GM21619 (cell line): ENCODE measurements at regions not wholly inside any gene's neighbourhood (a gene's known extent, or its start where the extent isn't known, plus 50 kb on each side); places are given as distances from the start of the nearest gene placed in this dataset.
"Not testable (repeated sequence)": the region's sequence is repeated elsewhere in the genome, so short reads cannot be mapped to it uniquely, and the experiment has no call there.

Experiments
- ATAC-seq: cut with Tn5 transposase; IDR thresholded peaks from one replicate; pipeline ENCODE4 v1.9.1; 2021; ENCODE audit not compliant: unreplicated experiment

DNA sequence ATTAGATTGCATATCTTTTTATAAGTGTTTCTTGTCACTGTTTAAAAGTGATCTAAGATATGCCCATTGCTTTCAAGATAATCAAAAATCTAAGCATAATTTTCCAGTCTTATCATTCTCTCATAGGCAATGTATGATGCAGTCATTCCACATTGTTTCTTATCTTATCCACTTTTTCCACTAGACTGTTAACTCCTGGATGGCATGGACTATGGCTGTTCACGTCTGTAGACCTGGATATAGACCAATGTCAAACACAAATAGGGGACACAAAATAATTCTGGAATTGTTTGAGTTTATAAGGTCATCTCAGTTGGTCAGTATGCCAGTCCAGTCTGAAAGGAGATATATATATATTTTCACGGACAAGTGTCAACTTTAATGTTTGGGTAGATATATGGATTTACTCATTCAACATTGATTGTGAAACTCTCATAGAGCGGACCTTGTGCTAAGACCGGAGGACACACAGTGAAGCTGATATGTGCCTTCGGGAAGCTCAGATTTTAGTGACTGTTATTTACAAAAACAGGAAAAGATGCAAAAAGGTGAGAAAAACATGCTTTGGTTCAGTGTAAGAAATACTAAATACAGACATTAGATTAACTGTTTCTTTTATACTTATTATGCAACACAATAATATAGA, 689.4 kb upstream of the SLC8A1 start:
- ATAC-seq, result no peak

DNA sequence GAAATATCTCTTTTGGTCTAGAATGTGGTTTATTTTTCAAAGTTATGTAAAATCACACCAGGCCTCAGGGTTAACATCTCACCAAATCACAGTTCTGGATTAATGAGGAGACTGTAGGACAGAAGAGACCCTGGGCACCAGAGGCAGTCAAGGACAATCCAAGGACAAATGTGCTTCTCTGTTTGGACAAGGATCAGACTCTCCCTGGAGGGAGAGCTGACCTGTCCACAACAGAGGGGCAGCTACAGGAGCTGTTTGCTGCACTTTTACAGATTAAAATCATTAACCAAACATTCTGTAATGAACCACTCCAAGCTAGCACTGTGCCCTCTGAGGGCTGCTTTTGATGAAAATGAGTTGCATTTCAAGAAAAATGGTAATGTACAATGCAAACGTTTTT, 690.6 kb upstream of the SLC8A1 start:
- ATAC-seq, result no peak

DNA sequence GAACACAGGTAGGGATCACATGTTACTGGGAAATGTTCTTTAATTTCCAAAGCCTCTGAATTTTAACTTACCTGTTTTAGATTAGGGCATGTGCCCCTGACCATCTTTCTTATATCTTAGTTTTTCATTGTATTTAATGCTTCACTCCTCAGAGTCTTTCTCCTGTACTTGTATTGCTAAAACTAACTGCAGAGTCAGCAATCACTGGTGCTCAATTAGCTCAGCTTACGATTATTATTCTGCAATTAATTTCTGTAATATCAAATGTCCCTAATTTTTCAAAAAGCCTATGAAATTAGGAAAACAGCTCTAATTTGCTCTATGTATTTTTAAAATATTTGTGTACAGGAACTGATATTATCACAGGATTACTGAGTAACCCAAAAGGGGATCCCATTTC, 693.2 kb upstream of the SLC8A1 start:
- ATAC-seq, result no peak

DNA sequence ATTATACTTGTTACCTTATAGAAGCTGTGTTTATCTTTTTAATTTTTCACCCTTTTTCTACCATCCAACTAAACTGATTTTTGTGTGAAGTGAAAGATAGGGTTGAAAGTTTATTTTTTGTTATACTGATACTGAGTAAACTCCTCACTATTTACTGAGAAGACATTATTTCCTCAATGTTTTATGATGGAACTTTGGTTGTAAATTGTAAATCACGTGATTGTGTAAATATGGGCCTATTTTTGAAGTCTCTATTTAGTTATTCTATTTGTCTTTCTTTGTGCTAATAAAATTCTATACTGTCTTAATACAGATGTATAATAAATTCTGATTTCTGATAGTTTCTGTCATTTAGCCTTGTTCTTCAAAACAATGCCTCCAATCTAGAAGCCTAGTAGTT, 697.2 kb upstream of the SLC8A1 start:
- no peak for ATAC-seq

DNA sequence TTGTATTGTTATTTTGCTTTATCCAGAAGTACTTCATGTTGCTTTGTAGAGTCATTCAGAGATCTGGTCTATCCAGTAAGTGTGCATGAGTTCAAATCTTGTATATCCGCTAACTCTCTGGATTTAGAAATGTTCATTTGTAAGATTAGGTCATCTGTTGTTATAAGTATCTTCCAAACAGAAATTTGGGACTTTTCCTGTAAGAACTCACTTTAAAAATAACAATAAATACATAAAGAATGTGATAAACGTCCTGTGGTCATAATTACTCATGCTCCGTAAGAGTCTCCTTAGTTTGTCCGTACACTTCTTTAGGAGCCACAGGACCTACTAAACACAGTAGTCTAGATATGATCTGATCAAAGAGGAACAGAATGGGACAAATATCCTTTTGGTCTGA, 699.9 kb upstream of the SLC8A1 start:
- ATAC-seq, result no peak

DNA sequence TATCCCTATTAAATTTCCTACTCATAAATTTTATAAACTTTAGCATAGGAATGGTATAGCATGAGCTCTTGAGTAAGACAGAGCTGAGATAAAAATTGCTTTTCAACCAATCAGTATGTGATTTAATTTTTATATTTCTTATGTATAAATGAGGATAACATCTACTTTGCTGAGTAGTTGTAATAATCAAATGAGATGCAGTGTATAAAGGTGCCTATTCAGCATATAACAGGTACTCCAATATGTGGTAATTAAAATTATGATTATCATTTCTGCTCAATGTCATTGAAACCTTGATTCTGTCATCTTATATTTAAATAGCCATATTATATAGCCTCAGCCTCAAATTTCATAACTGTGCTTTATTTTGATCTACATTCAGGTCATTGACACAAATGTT, 700.4 kb upstream of the SLC8A1 start:
- ATAC-seq, result no peak

DNA sequence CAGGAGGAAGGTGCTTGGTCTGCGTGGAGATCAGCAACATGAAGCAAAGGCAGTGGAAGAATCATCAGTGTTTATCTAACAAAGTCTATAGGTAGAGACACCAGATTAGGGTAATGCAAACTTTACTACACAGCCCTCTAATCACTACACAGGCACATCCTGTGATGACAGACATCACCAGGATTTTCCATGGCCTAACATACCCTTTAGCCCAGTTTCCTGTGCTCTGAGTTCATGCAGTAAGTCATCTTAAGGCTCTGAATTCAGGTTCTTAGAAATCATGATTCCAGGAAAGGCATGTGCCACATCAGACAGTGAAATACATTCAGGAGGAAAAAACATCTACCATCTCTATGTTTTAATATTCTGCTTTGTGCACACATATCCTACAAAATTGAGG, 708.5 kb upstream of the SLC8A1 start:
- no peak for ATAC-seq

DNA sequence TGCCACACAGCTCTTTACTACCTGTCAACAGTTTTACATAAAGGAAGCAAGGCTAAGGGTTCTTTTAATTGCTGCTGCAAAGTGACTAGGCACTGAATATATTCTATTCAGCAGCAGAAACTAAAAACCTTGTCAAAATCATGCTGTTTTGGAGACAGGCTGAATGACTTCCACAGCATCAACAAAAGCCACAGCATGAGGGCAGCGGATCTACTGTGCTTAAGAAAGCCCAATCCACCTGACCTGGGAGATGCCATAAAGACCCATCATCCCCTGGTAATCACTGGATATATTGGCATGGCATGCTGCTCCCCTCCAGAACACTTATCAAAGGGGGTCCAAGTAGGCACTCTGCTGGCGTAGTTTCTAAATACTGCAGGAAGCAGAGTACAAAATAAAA, 715.1 kb upstream of the SLC8A1 start:
- no peak for ATAC-seq

DNA sequence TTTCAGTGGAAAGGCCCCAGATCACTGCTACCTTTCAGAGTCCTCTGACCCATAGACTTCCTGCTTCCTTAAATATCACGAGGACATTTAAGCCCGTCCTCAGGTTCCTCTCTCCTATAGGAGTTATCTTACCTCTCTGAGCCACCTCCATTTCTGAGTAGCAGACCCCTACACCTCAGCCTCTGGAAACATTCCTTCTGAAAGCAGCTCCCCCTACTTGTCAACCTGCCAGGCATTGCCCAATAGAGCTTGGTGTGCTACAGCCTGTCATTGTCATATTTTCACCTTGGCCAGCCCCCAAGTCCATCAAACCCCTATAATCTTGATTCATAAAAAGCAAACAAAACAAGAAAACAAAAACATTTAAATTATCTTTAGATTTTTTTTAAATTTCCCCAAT, 717.9 kb upstream of the SLC8A1 start:
- no peak for ATAC-seq

DNA sequence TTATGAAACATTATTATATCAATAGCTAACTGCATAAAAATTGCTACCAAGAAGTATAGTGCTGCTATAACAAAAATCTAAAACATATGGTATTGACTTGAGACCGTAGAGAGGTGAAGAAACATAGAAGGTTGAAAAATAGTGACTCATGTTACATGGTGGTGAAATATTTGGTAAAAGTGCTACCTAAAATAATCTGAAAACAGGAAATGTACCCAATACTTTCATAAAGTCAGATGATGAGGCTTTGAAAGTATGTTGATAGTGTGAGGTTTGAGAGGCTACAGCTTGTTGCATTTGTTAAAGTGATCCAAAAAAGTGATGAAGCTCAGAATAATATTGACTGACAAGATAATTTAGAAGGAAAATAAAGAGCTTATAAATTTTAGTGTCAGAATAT, 718.7 kb upstream of the SLC8A1 start:
- no peak for ATAC-seq

DNA sequence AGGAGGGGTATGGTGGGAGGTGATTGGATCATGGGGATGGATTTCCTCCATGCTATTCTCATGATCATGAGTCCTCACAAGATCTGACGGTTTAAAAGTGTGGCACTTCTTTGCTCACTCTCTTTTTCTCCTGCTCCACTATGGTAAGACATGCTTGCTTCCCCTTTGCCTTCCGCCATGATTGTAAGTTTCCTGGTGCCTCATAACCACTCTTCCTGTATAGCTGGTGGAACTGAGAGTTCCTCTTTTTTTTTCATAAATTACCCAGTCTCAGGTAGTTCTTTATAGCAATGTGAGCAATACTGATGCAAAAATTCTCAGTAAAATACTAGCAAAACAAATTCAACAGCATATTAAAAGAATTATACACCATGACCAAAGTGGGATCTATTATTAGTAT, 728.5 kb upstream of the SLC8A1 start:
- ATAC-seq, result no peak

DNA sequence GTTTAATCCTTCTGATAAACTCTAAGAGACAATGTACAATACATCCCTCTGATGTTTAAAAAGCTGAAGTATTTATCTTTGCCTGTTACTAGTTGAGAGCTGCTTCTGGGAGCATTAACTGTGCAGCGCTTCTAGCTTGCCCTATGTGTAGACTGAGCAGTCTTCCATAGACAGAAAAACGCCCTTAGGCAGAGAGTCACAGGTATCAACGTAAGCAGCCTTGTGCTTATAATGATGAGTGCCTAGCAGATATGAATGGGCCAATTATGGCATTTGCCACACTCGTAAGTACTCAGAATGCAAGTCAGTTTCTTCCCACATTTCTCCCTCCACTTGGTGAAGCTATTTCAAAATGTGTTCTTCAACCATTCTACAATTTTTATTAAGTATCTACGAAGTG, 731.1 kb upstream of the SLC8A1 start:
- no peak for ATAC-seq

DNA sequence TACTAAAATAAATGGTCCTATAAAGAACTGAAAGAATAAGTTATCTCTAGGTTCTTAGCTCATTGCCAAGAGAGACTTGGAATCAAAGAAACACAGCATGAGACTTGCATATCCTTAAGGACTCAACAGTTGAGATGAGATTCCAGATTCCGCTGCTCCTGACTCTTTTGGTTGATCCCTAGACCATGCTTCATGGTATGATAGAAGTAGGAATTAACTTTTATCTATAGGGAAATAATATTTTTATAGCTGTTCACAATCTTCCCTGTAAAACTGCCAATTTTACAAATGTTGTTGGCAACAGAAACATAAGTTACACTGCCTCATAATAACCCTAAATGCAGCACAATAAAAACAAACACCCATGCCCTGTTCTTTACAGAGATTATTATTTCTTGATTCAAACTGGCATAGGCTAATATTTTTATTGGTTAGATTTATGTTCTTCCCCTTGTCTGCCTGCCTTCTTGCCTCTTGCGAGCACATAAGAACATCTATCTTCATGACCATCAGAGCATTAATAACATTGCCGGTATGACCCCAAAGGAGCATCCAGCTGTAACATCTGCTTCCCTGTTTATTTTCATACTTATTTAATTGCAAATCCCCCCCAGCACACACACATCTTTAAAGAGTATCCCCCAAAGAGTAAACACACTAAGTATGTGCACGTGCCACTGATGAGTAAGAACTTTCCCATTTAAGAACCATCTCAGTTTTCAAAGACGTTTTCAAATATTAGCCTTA, 735.7 kb upstream of the SLC8A1 start:
- no peak for ATAC-seq

DNA sequence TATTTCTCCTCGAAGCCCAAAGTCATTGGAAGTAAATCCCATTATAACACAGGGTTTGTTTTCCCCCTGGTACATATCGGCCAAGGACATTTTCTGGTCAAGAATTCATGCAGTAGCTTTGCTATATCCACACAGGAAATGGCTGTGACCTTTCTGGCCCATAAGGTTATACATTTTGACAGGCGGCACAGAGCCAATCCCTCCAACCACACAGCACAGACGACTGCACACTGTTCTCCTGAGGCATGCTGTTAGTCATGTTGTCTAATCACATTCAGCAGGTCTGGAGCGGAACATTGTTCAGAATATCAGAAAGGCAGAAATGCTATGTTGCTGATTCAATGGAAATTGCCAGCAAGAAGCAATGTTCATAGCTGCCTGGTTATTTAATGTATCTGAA, 742.3 kb upstream of the SLC8A1 start:
- no peak for ATAC-seq

DNA sequence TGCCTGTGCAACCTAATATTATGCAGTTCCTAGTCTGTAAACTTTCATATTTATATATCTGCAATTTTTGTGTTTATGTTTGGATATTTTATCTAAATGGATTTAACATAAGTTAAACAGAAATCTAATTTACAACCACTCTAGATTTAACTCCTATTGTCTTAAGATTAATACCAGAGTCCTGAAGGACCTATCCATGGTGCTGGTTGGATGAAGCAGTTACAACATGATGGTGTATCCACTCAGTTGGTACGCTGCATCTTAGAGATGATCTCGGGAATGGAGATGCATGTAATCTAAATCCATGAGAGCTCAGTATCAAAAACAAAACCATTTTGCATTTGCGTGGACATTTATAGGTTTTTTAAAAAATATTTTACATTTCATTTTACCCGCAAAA, 745.9 kb upstream of the SLC8A1 start:
- ATAC-seq, result no peak

DNA sequence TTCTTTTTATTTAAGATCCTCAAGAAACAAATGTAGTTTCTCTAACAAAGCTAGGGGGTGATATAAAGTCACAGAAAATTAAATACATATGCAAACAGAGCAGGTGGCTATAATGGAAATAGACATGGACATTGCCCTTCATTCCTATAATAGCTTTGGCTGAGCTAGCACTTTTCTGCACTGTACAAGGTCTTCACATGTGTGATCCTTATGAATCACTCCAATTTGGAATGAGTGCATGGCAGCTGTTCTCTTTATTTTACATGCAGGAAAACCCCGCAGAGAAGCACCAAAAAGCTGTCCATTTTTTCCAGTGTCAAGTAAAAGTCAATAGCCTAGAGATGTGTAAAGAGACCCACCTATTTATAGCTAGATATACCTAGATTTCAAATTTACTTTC, 747.4 kb upstream of the SLC8A1 start:
- no peak for ATAC-seq

DNA sequence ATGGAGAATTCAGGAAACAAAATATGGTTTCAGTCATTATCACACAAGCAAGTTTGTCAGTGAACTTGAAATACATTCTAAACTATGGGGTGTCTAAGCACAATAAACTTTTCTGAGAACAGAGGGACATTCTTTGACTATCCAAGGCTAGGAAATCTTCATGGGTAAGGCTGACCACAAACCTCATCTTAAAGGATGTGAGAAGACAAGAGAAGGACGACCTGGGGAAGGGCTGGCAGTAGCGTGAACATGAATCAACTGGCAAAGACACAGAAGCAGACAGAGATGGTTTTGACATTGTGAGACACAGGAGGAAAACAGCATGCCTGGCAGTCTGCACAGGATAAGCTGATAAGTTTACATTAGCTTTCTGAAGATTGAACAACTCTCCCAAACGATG, 752.4 kb upstream of the SLC8A1 start:
- ATAC-seq, result no peak

DNA sequence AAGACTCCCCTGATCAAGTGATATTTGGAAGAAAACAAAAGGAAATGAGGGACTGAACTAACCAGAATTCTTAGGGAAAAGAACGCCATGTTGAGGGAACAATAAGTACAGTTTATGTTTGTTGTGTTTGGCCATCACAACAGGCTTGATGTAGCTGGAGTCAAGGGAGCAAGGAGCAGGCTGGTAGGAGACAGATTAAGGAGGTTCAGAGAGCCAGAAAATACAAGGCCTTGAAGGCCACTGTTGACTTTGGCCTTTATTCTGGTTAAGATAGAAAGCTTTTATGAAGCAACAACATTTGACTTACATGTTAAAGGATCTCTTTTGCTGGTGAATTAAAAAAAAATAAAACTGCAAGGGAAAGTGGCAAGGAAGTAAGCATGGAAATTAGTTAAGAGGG, 754.1 kb upstream of the SLC8A1 start:
- no peak for ATAC-seq

DNA sequence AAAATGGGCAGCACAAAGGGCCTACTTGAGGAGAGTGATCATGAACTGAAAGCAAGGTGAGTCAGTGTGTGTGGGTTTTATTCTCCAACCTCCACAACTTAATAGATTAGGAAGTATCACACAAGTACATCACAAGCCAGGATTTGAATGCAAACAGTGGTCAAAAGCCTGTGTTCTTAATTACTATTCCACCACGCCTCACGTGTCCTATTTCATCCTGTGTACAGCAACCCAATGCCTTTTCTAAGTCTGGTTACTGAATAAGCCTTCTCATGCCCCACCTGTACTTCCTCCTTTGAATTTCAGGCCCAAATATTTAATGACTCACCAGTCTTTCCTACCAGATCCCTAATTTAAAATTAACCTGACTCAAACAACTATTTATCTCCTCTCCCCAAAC, 755.7 kb upstream of the SLC8A1 start:
- ATAC-seq, result no peak

DNA sequence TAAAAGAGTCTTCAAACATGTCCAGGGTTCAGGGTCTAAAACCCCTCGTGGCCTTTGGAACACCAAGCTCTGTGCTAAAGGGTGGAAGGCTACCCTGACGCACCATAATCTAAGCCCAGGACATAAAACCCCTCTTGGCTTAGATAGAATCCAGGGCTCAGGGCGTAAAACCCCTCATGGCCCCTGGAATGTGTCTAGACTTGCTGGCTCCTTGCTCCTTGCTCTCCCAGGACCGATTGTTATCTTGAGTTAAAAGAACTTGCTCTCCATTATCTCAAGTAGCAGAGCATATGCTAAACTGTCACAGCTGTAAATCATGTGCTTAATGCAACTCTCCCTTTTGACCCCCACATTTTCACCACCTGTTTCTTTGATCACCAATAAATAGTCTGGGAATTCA, 758.1 kb upstream of the SLC8A1 start:
- not testable (repeated sequence) for ATAC-seq

DNA sequence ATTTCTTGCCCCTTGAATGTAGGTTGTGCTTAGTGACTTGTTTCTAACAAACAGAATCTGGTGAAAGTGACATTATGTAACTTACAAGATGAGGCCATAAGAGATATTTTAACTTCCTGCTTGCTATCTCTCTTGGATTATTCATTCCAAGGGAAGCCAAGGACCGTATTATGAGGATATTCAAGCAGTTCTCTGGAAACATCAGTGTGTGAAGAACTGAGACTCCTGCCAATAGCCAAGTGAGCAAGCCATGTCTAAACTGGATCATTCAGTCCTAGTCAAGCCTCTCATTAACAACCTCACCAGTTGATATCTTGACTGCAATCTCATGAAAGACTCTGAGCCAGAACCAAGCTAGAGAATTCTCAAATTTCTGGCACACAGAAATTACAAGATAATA, 765.1 kb upstream of the SLC8A1 start:
- no peak for ATAC-seq

DNA sequence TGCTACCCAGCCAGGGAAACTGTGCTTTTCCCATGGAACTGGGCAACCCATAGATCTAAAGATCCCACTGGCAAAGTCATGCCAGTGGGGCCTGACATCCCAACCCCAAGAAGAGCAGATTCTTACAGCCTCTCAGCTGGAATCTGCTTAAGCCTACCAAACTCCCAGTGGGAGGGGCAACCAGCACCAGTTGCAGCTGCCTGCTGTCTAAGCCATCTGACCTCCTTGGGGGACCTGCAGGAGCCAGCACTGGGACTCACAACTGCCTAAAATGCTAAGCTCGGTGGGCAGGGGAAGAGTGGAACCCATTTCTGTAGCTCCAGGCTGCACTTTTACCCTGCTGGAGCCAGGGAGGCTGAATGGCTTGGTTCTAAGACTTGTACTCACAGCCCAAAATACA, 770.7 kb upstream of the SLC8A1 start:
- ATAC-seq, result no peak

DNA sequence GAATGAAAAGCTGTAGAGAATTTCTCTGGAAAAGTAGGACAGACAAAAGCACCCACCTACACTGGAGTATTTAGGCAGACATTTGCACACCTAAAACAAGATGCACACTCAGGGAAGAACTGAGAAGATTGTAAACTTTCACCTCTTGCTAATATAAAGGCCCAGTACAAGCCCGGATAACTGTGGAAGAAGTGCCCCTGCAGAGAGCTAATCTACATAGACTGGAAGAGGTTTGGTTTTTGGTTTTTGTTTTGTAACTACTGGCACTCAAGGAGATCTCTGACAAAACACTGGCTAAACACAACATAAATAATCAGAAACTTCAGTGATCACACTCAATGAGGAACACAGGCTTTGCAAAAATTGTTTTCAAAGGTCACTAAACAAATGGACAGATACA, 782.2 kb upstream of the SLC8A1 start:
- ATAC-seq, result no peak
